Left renal cortex interstitium (tissue), 4 donors: ENCODE measurements at regions not wholly inside any gene's neighbourhood (a gene's known extent, or its start where the extent isn't known, plus 50 kb on each side); places are given as distances from the start of the nearest gene placed in this dataset.
A peak's percentile ranks its signal among the peaks of the same experiment; 100 is the strongest.

Experiments used
- DNase-seq, 4 donors: peaks; one replicate each; pipeline ENCODE4 v3.0.0-alpha.2; 2013; ENCODE audit warnings: low read depth in 4 of 4, low spot score in 2 of 4, missing footprints in 1 of 4

GRCh38 chr2:58585233-58585632 lies 344.1 kb upstream of the FANCL start:
- no peak for DNase-seq

- no peak for DNase-seq
Measured at GRCh38 chr2:58584606-58585118, 343.5 kb upstream of the FANCL start.

- no peak for DNase-seq
Measured at GRCh38 chr2:58578276-58578675, 337.2 kb upstream of the FANCL start.

GRCh38 chr2:58574873-58575272 lies 333.7 kb upstream of the FANCL start:
- DNase-seq, result no peak

- DNase-seq, result no peak
Measured at GRCh38 chr2:58572731-58573130, 331.6 kb upstream of the FANCL start.

- DNase-seq, result peak; percentile 22 to 54 (median 23)
Measured at GRCh38 chr2:58571181-58571852, 330.2 kb upstream of the FANCL start.

GRCh38 chr2:58569475-58570185 lies 328.5 kb upstream of the FANCL start:
- no peak for DNase-seq

- no peak for DNase-seq
Measured at GRCh38 chr2:58568901-58569300, 327.8 kb upstream of the FANCL start.

GRCh38 chr2:58562276-58562675 lies 321.2 kb upstream of the FANCL start:
- DNase-seq, result no peak

- DNase-seq, result no peak
Measured at GRCh38 chr2:58560531-58560930, 319.4 kb upstream of the FANCL start.

GRCh38 chr2:58558881-58559280 lies 317.8 kb upstream of the FANCL start:
- no peak for DNase-seq

GRCh38 chr2:58557176-58557575 lies 316.1 kb upstream of the FANCL start:
- DNase-seq, result no peak

- DNase-seq, result no peak
Measured at GRCh38 chr2:58553937-58554336, 312.8 kb upstream of the FANCL start.

- no peak for DNase-seq
Measured at GRCh38 chr2:58553522-58553921, 312.4 kb upstream of the FANCL start.

GRCh38 chr2:58545300-58546280 lies 304.5 kb upstream of the FANCL start:
- DNase-seq, result no peak

GRCh38 chr2:58543442-58543841 lies 302.3 kb upstream of the FANCL start:
- no peak for DNase-seq

- no peak for DNase-seq
Measured at GRCh38 chr2:58541511-58541910, 300.4 kb upstream of the FANCL start.

- no peak for DNase-seq
Measured at GRCh38 chr2:58540681-58541080, 299.6 kb upstream of the FANCL start.

GRCh38 chr2:58539973-58540372 lies 298.8 kb upstream of the FANCL start:
- no peak for DNase-seq

- DNase-seq, result no peak
Measured at GRCh38 chr2:58535990-58536389, 294.9 kb upstream of the FANCL start.

GRCh38 chr2:58535182-58535581 lies 294.1 kb upstream of the FANCL start:
- DNase-seq, result peak in 1 of 4 donors; percentile 9
